Panc1 (cell line): ENCODE measurements at regions not wholly inside any gene's neighbourhood (a gene's known extent, or its start where the extent isn't known, plus 50 kb on each side); places are given as distances from the start of the nearest gene placed in this dataset.
"Not testable (repeated sequence)": the region's sequence is repeated elsewhere in the genome, so short reads cannot be mapped to it uniquely, and the experiment has no call there.

Experiments used
- ATAC-seq: fragments of 200-7000 bp; cut with Tn5 transposase; 2 replicates; pipeline ENCODE4 v1.9.1; 2020; ENCODE audit warnings: mild to moderate bottlenecking, moderate library complexity
- BruUV-seq: library from RNA; stranded (reverse); fragments of 400-500 nt; replicated peaks from 2 replicates; lab custom pipeline; 2021; lab: Mats Ljungman, UMichigan
- CTCF ChIA-PET: fragments of 300-600 bp; sonication (Branson Sonifier 250); formaldehyde crosslinking; loops from one replicate; lab custom pipeline; 2022; ENCODE audit warnings: antibody characterized with exemption; lab: Charles Lee
- POLR2A ChIA-PET: fragments of 300-600 bp; sonication (Branson Sonifier 250); formaldehyde crosslinking; loops from one replicate; lab custom pipeline; 2022; ENCODE audit warnings: antibody characterized with exemption; lab: Charles Lee
- DNase-seq: peaks from one replicate; pipeline ENCODE4 v3.0.0-alpha.2; 2010; ENCODE audit warnings: low read depth, low spot score
- H3K27ac ChIP-seq: 2 replicates; pipeline ENCODE4 v1.5.1; 2011; ENCODE audit warnings: mild to moderate bottlenecking, low read length, inconsistent platforms
- H3K27me3 ChIP-seq: fragments of 200-500 bp; sonication (Bioruptor generic); 2 replicates; pipeline ENCODE4 v1.6.0; 2014; ENCODE audit warnings: low read length, inconsistent platforms; ENCODE audit not compliant: control insufficient read depth, insufficient read depth
- H3K36me3 ChIP-seq: fragments of 200-500 bp; sonication (Bioruptor generic); 2 replicates; pipeline ENCODE4 v1.5.1; 2014; ENCODE audit warnings: inconsistent platforms, mild to moderate bottlenecking, low read length, moderate library complexity; ENCODE audit not compliant: control insufficient read depth, insufficient read depth
- H3K4me1 ChIP-seq: 2 replicates; pipeline ENCODE4 v1.5.1; 2011; ENCODE audit warnings: inconsistent platforms, mild to moderate bottlenecking, low read length, moderate library complexity; ENCODE audit not compliant: control insufficient read depth, insufficient read depth
- H3K4me3 ChIP-seq, 2 experiments: 2 replicates each; pipeline ENCODE4 v1.5.1; 2011 to 2012; ENCODE audit warnings: low read depth in 2 of 2, low read length in 2 of 2, mild to moderate bottlenecking in 2 of 2, inconsistent platforms in 1 of 2, moderate library complexity in 1 of 2
- H3K9me3 ChIP-seq: fragments of 200-500 bp; sonication (Bioruptor generic); 2 replicates; pipeline ENCODE4 v1.5.1; 2014; ENCODE audit warnings: low read depth, mild to moderate bottlenecking, inconsistent platforms, low read length, moderate library complexity; ENCODE audit not compliant: control insufficient read depth, insufficient read depth
- CTCF ChIP-seq: fragments of 450-650 bp; IDR thresholded peaks from 2 replicates; pipeline ENCODE4 v1.5.1; 2017; ENCODE audit warnings: mild to moderate bottlenecking
- POLR2AphosphoS5 ChIP-seq: IDR thresholded peaks from 2 replicates; pipeline ENCODE4 v1.6.1; 2012; ENCODE audit warnings: mild to moderate bottlenecking, low read depth, low read length, moderate library complexity
- REST ChIP-seq, 2 experiments: IDR thresholded peaks; 2 replicates each; pipeline ENCODE4 v1.6.1; 2011 to 2012; ENCODE audit warnings: low read depth in 2 of 2, control low read depth in 1 of 2, low read length in 1 of 2, mild to moderate bottlenecking in 1 of 2, moderate library complexity in 1 of 2; ENCODE audit not compliant: insufficient read depth in 1 of 2
- SIN3A ChIP-seq: IDR thresholded peaks from 2 replicates; pipeline ENCODE4 v1.6.1; 2012; ENCODE audit warnings: low read depth, mild to moderate bottlenecking, low read length, moderate library complexity, borderline replicate concordance; ENCODE audit not compliant: insufficient read depth
- TCF7L2 ChIP-seq: IDR thresholded peaks from 2 replicates; pipeline ENCODE4 v1.6.1; 2011; ENCODE audit warnings: mild to moderate bottlenecking, low read depth, low read length, inconsistent platforms
- in situ Hi-C: cut with HindIII; loops from 2 replicates; pipeline ENCODE4 v1.10.0; 2016; ENCODE audit warnings: low sequenced_read_pairs, low pct_unique_long_range_greater_than_20kb
- intact Hi-C: fragments of 100-400 bp; cut with micrococcal nuclease; formaldehyde crosslinking; loops from one replicate; pipeline ENCODE4 v1.10.0; 2022; ENCODE audit not compliant: unreplicated experiment

- DNase-seq (no peak), ATAC-seq (no peak)
- CTCF ChIA-PET: no interaction called here
- Histone ChIP-seq H3K36me3 (no peaks in the 10 kb centered on the region), H3K9me3 (no peaks in the 10 kb centered on the region), H3K27me3 (peaks cover 5% of the 10 kb centered on the region), H3K4me3 (no peak overlapping the region), H3K4me1 (no peaks in the 10 kb centered on the region), H3K27ac (no peak overlapping the region)
- POLR2A ChIA-PET: no interaction called here
- in situ Hi-C loops: no loop called here
- no peak for TF ChIP-seq REST (IDR thresholded peaks at IDR 0.05; ENCODE audit: insufficient read depth in 1 of 2, low read depth in 2 of 2, low read length in 1 of 2)
- no peak for TF ChIP-seq TCF7L2
- TF ChIP-seq SIN3A: no peak
- TF ChIP-seq POLR2AphosphoS5: no peak
- TF ChIP-seq CTCF: no peak
- BruUV-seq: no TSS peak
- intact Hi-C loops: no loop called here
Measured at GRCh38 chr1:233722212-233722979, 108.5 kb downstream of the KCNK1 start.

DNA sequence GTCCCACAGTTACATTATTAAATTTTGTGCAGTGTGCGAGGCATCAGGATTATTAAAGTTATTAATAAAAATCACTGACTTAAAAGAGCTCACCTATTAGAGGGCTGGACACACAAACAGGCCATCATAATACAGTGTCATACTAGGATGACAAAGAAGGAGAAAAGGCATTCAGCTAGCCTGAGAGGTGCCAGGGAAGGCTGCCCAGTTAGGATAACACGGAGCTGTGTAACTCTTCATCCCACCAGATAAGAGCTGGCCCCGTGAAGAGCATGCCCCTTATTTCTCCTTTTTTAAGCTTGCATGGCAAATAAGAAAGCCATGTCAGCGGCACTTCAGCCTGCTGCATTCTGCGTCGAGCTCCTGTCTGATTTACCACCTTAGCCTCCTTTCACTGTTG is 109.5 kb downstream of the KCNK1 start:
- TF ChIP-seq CTCF (no peak), SIN3A (no peak), TCF7L2 (no peak), REST (IDR thresholded peaks at IDR 0.05; ENCODE audit: insufficient read depth in 1 of 2, low read depth in 2 of 2, low read length in 1 of 2) (no peak), POLR2AphosphoS5 (no peak)
- H3K4me1 ChIP-seq: no peaks in the 10 kb centered on the region
- ChIA-PET POLR2A (no interaction called here), CTCF (no interaction called here)
- H3K9me3 ChIP-seq: no peaks in the 10 kb centered on the region
- H3K4me3 ChIP-seq: no peak overlapping the region
- H3K27me3 ChIP-seq: peaks cover 5% of the 10 kb centered on the region
- DNase-seq (no peak), ATAC-seq (no peak)
- H3K27ac ChIP-seq: no peak overlapping the region
- BruUV-seq: no TSS peak
- no peaks in the 10 kb centered on the region for H3K36me3 ChIP-seq
- intact Hi-C loops: no loop called here
- in situ Hi-C loops: no loop called here

GRCh38 chr1:233724131-233724631 is 110.3 kb downstream of the KCNK1 start:
- ATAC-seq, H3K27ac ChIP-seq, H3K27me3 ChIP-seq, intact Hi-C loops, H3K9me3 ChIP-seq, DNase-seq, POLR2A ChIA-PET, BruUV-seq, H3K4me3 ChIP-seq, CTCF ChIA-PET, H3K36me3 ChIP-seq, in situ Hi-C loops, H3K4me1 ChIP-seq: not testable (repeated sequence)
